ENCODE measurements at regions not wholly inside any gene's neighbourhood (a gene's known extent, or its start where the extent isn't known, plus 50 kb on each side); places are given as distances from the start of the nearest gene placed in this dataset.
"Not testable (repeated sequence)": the region's sequence is repeated elsewhere in the genome, so short reads cannot be mapped to it uniquely, and the experiment has no call there.

GRCh38 chr3:39558775-39559306 lies 91.4 kb downstream of the MOBP start:
- H3K27ac Mint-ChIP-seq = no peak overlapping the region
- DNase-seq (ENCODE audit: low spot score in 2 of 2) = no peak
- no peaks in the 10 kb centered on the region for H3K36me3 Mint-ChIP-seq
- peaks cover 6 to 8% of the 10 kb centered on the region in 2 donors for H3K9me3 Mint-ChIP-seq
- ATAC-seq = no peak

GRCh38 chr3:39559543-39559942 lies 92.1 kb downstream of the MOBP start:
- DNase-seq (ENCODE audit: low spot score in 2 of 2) (no peak), ATAC-seq (no peak)
- Mint-ChIP-seq H3K27ac (no peak overlapping the region), H3K9me3 (peaks cover 0 to 5% of the 10 kb centered on the region in 2 donors), H3K36me3 (no peaks in the 10 kb centered on the region)

GRCh38 chr3:39568508-39568907 lies 101.0 kb downstream of the MOBP start:
- ATAC-seq = no peak
- H3K36me3 Mint-ChIP-seq = no peaks in the 10 kb centered on the region
- H3K9me3 Mint-ChIP-seq = no peaks in the 10 kb centered on the region
- H3K27ac Mint-ChIP-seq = no peak overlapping the region
- DNase-seq (ENCODE audit: low spot score in 2 of 2) = no peak

- H3K36me3 Mint-ChIP-seq = no peaks in the 10 kb centered on the region
- H3K9me3 Mint-ChIP-seq = no peaks in the 10 kb centered on the region
- DNase-seq (ENCODE audit: low spot score in 2 of 2) (no peak), ATAC-seq (no peak)
- no peak overlapping the region for H3K27ac Mint-ChIP-seq
Measured at GRCh38 chr3:39569095-39569494, 101.6 kb downstream of the MOBP start.

GRCh38 chr3:39573392-39573791 lies 105.9 kb downstream of the MOBP start:
- ATAC-seq = no peak
- Mint-ChIP-seq H3K36me3 (no peaks in the 10 kb centered on the region), H3K9me3 (no peaks in the 10 kb centered on the region), H3K27ac (no peak overlapping the region)
- DNase-seq (ENCODE audit: low spot score in 2 of 2) = no peak

GRCh38 chr3:39577541-39577940 lies 110.1 kb downstream of the MOBP start:
- Mint-ChIP-seq H3K9me3 (no peaks in the 10 kb centered on the region), H3K27ac (no peak overlapping the region), H3K36me3 (no peaks in the 10 kb centered on the region)
- DNase-seq (ENCODE audit: low spot score in 2 of 2) (no peak), ATAC-seq (no peak)

GRCh38 chr3:39586215-39586614 lies 118.7 kb downstream of the MOBP start:
- DNase-seq (ENCODE audit: low spot score in 2 of 2); H3K36me3 Mint-ChIP-seq; H3K27ac Mint-ChIP-seq; H3K9me3 Mint-ChIP-seq; ATAC-seq: not testable (repeated sequence)

GRCh38 chr3:39587113-39587512 lies 119.6 kb downstream of the MOBP start:
- Mint-ChIP-seq H3K27ac (no peak overlapping the region), H3K36me3 (no peaks in the 10 kb centered on the region), H3K9me3 (no peaks in the 10 kb centered on the region)
- ATAC-seq (no peak), DNase-seq (ENCODE audit: low spot score in 2 of 2) (no peak)

- no peak for DNase-seq (ENCODE audit: low spot score in 2 of 2)
- Mint-ChIP-seq H3K27ac (no peak overlapping the region), H3K9me3 (no peaks in the 10 kb centered on the region), H3K36me3 (no peaks in the 10 kb centered on the region)
- no peak for ATAC-seq
Measured at GRCh38 chr3:39590806-39591205, 123.3 kb downstream of the MOBP start.

- no peaks in the 10 kb centered on the region for H3K9me3 Mint-ChIP-seq
- H3K36me3 Mint-ChIP-seq = no peaks in the 10 kb centered on the region
- H3K27ac Mint-ChIP-seq = no peak overlapping the region
- no peak for DNase-seq (ENCODE audit: low spot score in 2 of 2)
- ATAC-seq = no peak
Measured at GRCh38 chr3:39592311-39593050, 125.0 kb downstream of the MOBP start.

GRCh38 chr3:39593341-39593740 lies 125.9 kb downstream of the MOBP start:
- H3K27ac Mint-ChIP-seq = no peak overlapping the region
- H3K36me3 Mint-ChIP-seq = no peaks in the 10 kb centered on the region
- ATAC-seq (no peak), DNase-seq (ENCODE audit: low spot score in 2 of 2) (no peak)
- H3K9me3 Mint-ChIP-seq = no peaks in the 10 kb centered on the region

GRCh38 chr3:39601241-39601640 lies 133.8 kb downstream of the MOBP start:
- DNase-seq (ENCODE audit: low spot score in 2 of 2) (no peak), ATAC-seq (no peak)
- Mint-ChIP-seq H3K27ac (no peak overlapping the region), H3K36me3 (no peaks in the 10 kb centered on the region), H3K9me3 (no peaks in the 10 kb centered on the region)

GRCh38 chr3:39605837-39606236 lies 138.4 kb downstream of the MOBP start:
- Mint-ChIP-seq H3K36me3 (no peaks in the 10 kb centered on the region), H3K9me3 (no peaks in the 10 kb centered on the region), H3K27ac (no peak overlapping the region)
- ATAC-seq (no peak), DNase-seq (ENCODE audit: low spot score in 2 of 2) (no peak)

GRCh38 chr3:39626198-39626597 lies 158.7 kb downstream of the MOBP start:
- DNase-seq (ENCODE audit: low spot score in 2 of 2) (no peak), ATAC-seq (no peak)

GRCh38 chr3:39631136-39631535 lies 163.7 kb downstream of the MOBP start:
- ATAC-seq (no peak), DNase-seq (ENCODE audit: low spot score in 2 of 2) (no peak)
- Mint-ChIP-seq H3K27ac (no peak overlapping the region), H3K36me3 (peaks cover 0 to 2% of the 10 kb centered on the region in 2 donors), H3K9me3 (peaks cover 3 to 10% of the 10 kb centered on the region in 2 donors)

More at GRCh38 chr3:39626198-39626597, 158.7 kb downstream of the MOBP start:
- no peak overlapping the region for H3K27ac Mint-ChIP-seq
- H3K9me3 Mint-ChIP-seq = peaks cover 6 to 17% of the 10 kb centered on the region in 2 donors
- peaks cover 0 to 11% of the 10 kb centered on the region in 2 donors for H3K36me3 Mint-ChIP-seq

- no peak overlapping the region for H3K27ac Mint-ChIP-seq
- DNase-seq (ENCODE audit: low spot score in 2 of 2) (no peak), ATAC-seq (peak in 1 of 2 donors; percentile 63)
- no peaks in the 10 kb centered on the region for H3K9me3 Mint-ChIP-seq
- no peaks in the 10 kb centered on the region for H3K36me3 Mint-ChIP-seq
Measured at GRCh38 chr3:39637807-39638206, 170.3 kb downstream of the MOBP start.

GRCh38 chr3:39638301-39638700 lies 170.8 kb downstream of the MOBP start:
- Mint-ChIP-seq H3K36me3 (no peaks in the 10 kb centered on the region), H3K27ac (no peak overlapping the region)

More at GRCh38 chr3:39638301-39638700, 170.8 kb downstream of the MOBP start:
- H3K9me3 Mint-ChIP-seq = no peaks in the 10 kb centered on the region
- DNase-seq (ENCODE audit: low spot score in 2 of 2) (no peak), ATAC-seq (no peak)
